H9 (cell line): ENCODE measurements at regions not wholly inside any gene's neighbourhood (a gene's known extent, or its start where the extent isn't known, plus 50 kb on each side); places are given as distances from the start of the nearest gene placed in this dataset.

Source experiments
- DNase-seq: peaks from one replicate; pipeline ENCODE4 v3.0.0-alpha.2; 2017
- H2AFZ ChIP-seq: one replicate; pipeline ENCODE4 v1.6.1; 2013; ENCODE audit warnings: mild to moderate bottlenecking, low read length, control low read depth, moderate library complexity
- H2AK5ac ChIP-seq: 2 replicates; pipeline ENCODE4 v1.6.1; 2013; ENCODE audit warnings: low read length, control low read depth, mixed read lengths; ENCODE audit not compliant: insufficient read length
- H2BK120ac ChIP-seq: one replicate; pipeline ENCODE4 v1.6.1; 2013; ENCODE audit warnings: low read depth, mild to moderate bottlenecking, low read length, control low read depth, inconsistent platforms; ENCODE audit not compliant: poor library complexity, severe bottlenecking
- H2BK12ac ChIP-seq: 2 replicates; pipeline ENCODE4 v1.6.1; 2013; ENCODE audit warnings: low read length, control low read depth, mixed read lengths, low read depth; ENCODE audit not compliant: insufficient read length
- H2BK15ac ChIP-seq: 2 replicates; pipeline ENCODE4 v1.6.1; 2013; ENCODE audit warnings: low read depth, low read length, control low read depth
- H2BK20ac ChIP-seq: one replicate; pipeline ENCODE4 v1.6.1; 2013; ENCODE audit warnings: low read depth, mild to moderate bottlenecking, low read length, control low read depth, inconsistent platforms; ENCODE audit not compliant: poor library complexity, severe bottlenecking
- H2BK5ac ChIP-seq: 2 replicates; pipeline ENCODE4 v1.6.1; 2013; ENCODE audit warnings: low read length, control low read depth, mixed read lengths; ENCODE audit not compliant: insufficient read length
- H3K14ac ChIP-seq: 2 replicates; pipeline ENCODE4 v1.6.1; 2013; ENCODE audit warnings: low read length, control low read depth; ENCODE audit not compliant: insufficient read depth
- H3K18ac ChIP-seq: 2 replicates; pipeline ENCODE4 v1.6.1; 2013; ENCODE audit warnings: low read depth, mild to moderate bottlenecking, mixed read lengths, low read length, control low read depth; ENCODE audit not compliant: insufficient read length
- H3K23ac ChIP-seq: 2 replicates; pipeline ENCODE4 v1.6.1; 2013; ENCODE audit warnings: low read length, control low read depth, mixed read lengths, low read depth; ENCODE audit not compliant: insufficient read length
- H3K23me2 ChIP-seq: 2 replicates; pipeline ENCODE4 v1.6.1; 2013; ENCODE audit warnings: low read depth, mild to moderate bottlenecking, mixed read lengths, low read length, control low read depth; ENCODE audit not compliant: insufficient read length, poor library complexity, severe bottlenecking
- H3K27ac ChIP-seq: 2 replicates; pipeline ENCODE4 v1.5.1; 2013; ENCODE audit warnings: low read length, control low read depth, mixed read lengths, low read depth; ENCODE audit not compliant: insufficient read length
- H3K27me3 ChIP-seq: 2 replicates; pipeline ENCODE4 v1.6.1; 2013; ENCODE audit warnings: low read length, control low read depth, inconsistent platforms; ENCODE audit not compliant: insufficient read depth
- H3K4ac ChIP-seq: 2 replicates; pipeline ENCODE4 v1.6.1; 2013; ENCODE audit warnings: low read depth, mild to moderate bottlenecking, control low read depth, inconsistent platforms, low read length, moderate library complexity
- H3K4me1 ChIP-seq: 2 replicates; pipeline ENCODE4 v1.6.1; 2013; ENCODE audit warnings: low read length, control low read depth, inconsistent platforms; ENCODE audit not compliant: insufficient read depth
- H3K4me2 ChIP-seq: 2 replicates; pipeline ENCODE4 v1.6.1; 2013; ENCODE audit warnings: low read length, control low read depth, mixed read lengths; ENCODE audit not compliant: insufficient read length, insufficient read depth
- H3K56ac ChIP-seq: 2 replicates; pipeline ENCODE4 v1.6.1; 2013; ENCODE audit warnings: low read depth, mild to moderate bottlenecking, mixed read lengths, low read length, control low read depth; ENCODE audit not compliant: insufficient read length
- H3K79me1 ChIP-seq: 2 replicates; pipeline ENCODE4 v1.6.1; 2013; ENCODE audit warnings: low read depth, mild to moderate bottlenecking, moderate library complexity, low read length, control low read depth, inconsistent platforms; ENCODE audit not compliant: insufficient read depth, poor library complexity, severe bottlenecking
- H3K79me2 ChIP-seq: 2 replicates; pipeline ENCODE4 v1.6.1; 2013; ENCODE audit warnings: low read length, control low read depth, inconsistent platforms; ENCODE audit not compliant: insufficient read depth
- H3K9ac ChIP-seq: 2 replicates; pipeline ENCODE4 v1.6.1; 2013; ENCODE audit warnings: low read length, control low read depth, mixed read lengths; ENCODE audit not compliant: insufficient read length; ENCODE audit errors: extremely low read depth
- H3K9me3 ChIP-seq: one replicate; pipeline ENCODE4 v1.6.1; 2013; ENCODE audit warnings: low read depth, low read length, inconsistent platforms; ENCODE audit not compliant: control insufficient read depth
- H3T11ph ChIP-seq: one replicate; pipeline ENCODE4 v1.6.1; 2013; ENCODE audit warnings: mild to moderate bottlenecking, low read length, control low read depth, inconsistent platforms
- H4K20me1 ChIP-seq: one replicate; pipeline ENCODE4 v1.6.1; 2013; ENCODE audit not compliant: control insufficient read depth, insufficient read length, insufficient read depth
- H4K5ac ChIP-seq: 2 replicates; pipeline ENCODE4 v1.6.1; 2013; ENCODE audit warnings: low read depth, mild to moderate bottlenecking, mixed read lengths, low read length, control low read depth; ENCODE audit not compliant: insufficient read length
- H4K8ac ChIP-seq: replicated peaks from 2 replicates; pipeline ENCODE4 v1.6.1; 2013; ENCODE audit warnings: low read length, control low read depth, mixed read lengths, low read depth; ENCODE audit not compliant: insufficient read length
- H4K91ac ChIP-seq: 2 replicates; pipeline ENCODE4 v1.6.1; 2013; ENCODE audit warnings: low read depth, mild to moderate bottlenecking, moderate library complexity, mixed read lengths, low read length, control low read depth; ENCODE audit not compliant: insufficient read length
- H3K27ac Mint-ChIP-seq, 3 experiments: 2 replicates in 2 of 3; 3 replicates in 1 of 3; pipeline ENCODE4 v1.8.0; 2020 to 2021; ENCODE audit warnings: mixed read lengths in 3 of 3, mild to moderate bottlenecking in 1 of 3, moderate library complexity in 1 of 3
- H3K27me3 Mint-ChIP-seq: 2 replicates; pipeline ENCODE4 v1.8.0; 2021; ENCODE audit warnings: low read depth, mild to moderate bottlenecking, moderate library complexity, mixed read lengths
- H3K36me3 Mint-ChIP-seq, 3 experiments: 2 replicates in 2 of 3; 3 replicates in 1 of 3; pipeline ENCODE4 v1.8.0; 2020 to 2021; ENCODE audit warnings: low read depth in 3 of 3, mixed read lengths in 3 of 3; ENCODE audit not compliant: insufficient read depth in 1 of 3
- H3K4me1 Mint-ChIP-seq, 2 experiments: 2 replicates each; pipeline ENCODE4 v1.8.0; 2020; ENCODE audit warnings: mixed read lengths in 2 of 2
- H3K4me3 Mint-ChIP-seq, 2 experiments: 2 replicates in 1 of 2; 3 replicates in 1 of 2; pipeline ENCODE4 v1.8.0; 2020 to 2021; ENCODE audit warnings: mild to moderate bottlenecking in 2 of 2, mixed read lengths in 2 of 2, moderate library complexity in 1 of 2
- H3K9me3 Mint-ChIP-seq, 2 experiments: 2 replicates in 1 of 2; 3 replicates in 1 of 2; pipeline ENCODE4 v1.8.0; 2020; ENCODE audit warnings: mild to moderate bottlenecking in 2 of 2, mixed read lengths in 2 of 2, moderate library complexity in 1 of 2
- WGBS: extraction: QIAGEN DNeasy Blood & Tissue Kit; methylation state at CpG from one replicate; pipeline ENCODE4 v1.1.7; 2013; ENCODE audit warnings: missing lambda C conversion rate, low lambda C conversion rate, mixed read lengths; ENCODE audit not compliant: insufficient read length; ENCODE audit errors: extremely low coverage; 5-methylcytosine and 5-hydroxymethylcytosine counted together
- TF ChIP-seq, protein P1 (sequence below): fragments of 200-600 bp; sonication (generic); conservative IDR thresholded peaks from 3 replicates; pipeline ENCODE4 v1.8.0; 2021; ENCODE audit warnings: antibody characterized with exemption, mild to moderate bottlenecking

DNA sequence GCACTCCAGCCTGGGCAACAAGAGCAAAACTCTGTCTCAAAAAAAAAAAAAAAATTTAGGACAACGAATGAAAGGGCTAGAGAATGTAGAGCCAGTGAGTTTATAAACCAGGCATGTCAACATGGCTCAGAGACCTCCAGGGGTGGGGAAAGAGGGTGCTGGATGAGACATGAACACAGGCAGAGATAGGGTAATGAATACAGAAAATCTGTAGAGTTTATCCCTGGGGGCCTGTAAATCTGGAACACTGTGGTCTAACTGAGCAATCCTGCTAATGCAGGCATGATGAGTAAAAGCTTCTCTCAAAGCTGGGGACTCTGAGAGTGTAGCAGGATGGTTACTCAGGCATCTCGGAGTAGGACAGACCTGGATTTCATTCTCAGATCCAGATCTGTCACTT, 59.2 kb upstream of the IGFBP2 start:
- H3K4ac ChIP-seq = no peak overlapping the region
- Mint-ChIP-seq H3K36me3 (peaks cover 4 to 10% (median 5%) of the 10 kb centered on the region in 3 experiments), H3K4me3 (no peak overlapping the region), H3K27ac (no peak overlapping the region), H3K4me1 (peaks cover 12 to 13% of the 10 kb centered on the region in 2 experiments), H3K27me3 (peaks cover 2% of the 10 kb centered on the region; the same call in 1 of the 2 replicates), H3K9me3 (peaks cover 9 to 11% of the 10 kb centered on the region in 2 experiments)
- H2BK120ac ChIP-seq = no peak overlapping the region
- no peaks in the 10 kb centered on the region; the same call in 1 of the 2 replicates for H3K4me1 ChIP-seq
- H2BK20ac ChIP-seq = no peak overlapping the region
- H3K18ac ChIP-seq = no peak overlapping the region
- DNase-seq = no peak
- no peak overlapping the region for H3T11ph ChIP-seq
- no peak overlapping the region for H3K9ac ChIP-seq
- no peaks in the 10 kb centered on the region for H3K27me3 ChIP-seq
- H2BK12ac ChIP-seq = no peak overlapping the region
- no peaks in the 10 kb centered on the region for H3K23me2 ChIP-seq
- H2AFZ ChIP-seq = no peak overlapping the region
- H3K9me3 ChIP-seq = no peaks in the 10 kb centered on the region
- H4K91ac ChIP-seq = no peak overlapping the region
- no peaks in the 10 kb centered on the region for H3K79me2 ChIP-seq
- no peak overlapping the region for H3K4me2 ChIP-seq
- no peak overlapping the region for H3K23ac ChIP-seq
- no peak overlapping the region for H4K5ac ChIP-seq
- no peak overlapping the region for H3K14ac ChIP-seq
- no peak overlapping the region for H2BK5ac ChIP-seq
- H4K8ac ChIP-seq = no peak overlapping the region
- H3K56ac ChIP-seq = no peak overlapping the region
- no peaks in the 10 kb centered on the region for H3K79me1 ChIP-seq
- no peak overlapping the region for H3K27ac ChIP-seq
- TF ChIP-seq, protein P1, sequence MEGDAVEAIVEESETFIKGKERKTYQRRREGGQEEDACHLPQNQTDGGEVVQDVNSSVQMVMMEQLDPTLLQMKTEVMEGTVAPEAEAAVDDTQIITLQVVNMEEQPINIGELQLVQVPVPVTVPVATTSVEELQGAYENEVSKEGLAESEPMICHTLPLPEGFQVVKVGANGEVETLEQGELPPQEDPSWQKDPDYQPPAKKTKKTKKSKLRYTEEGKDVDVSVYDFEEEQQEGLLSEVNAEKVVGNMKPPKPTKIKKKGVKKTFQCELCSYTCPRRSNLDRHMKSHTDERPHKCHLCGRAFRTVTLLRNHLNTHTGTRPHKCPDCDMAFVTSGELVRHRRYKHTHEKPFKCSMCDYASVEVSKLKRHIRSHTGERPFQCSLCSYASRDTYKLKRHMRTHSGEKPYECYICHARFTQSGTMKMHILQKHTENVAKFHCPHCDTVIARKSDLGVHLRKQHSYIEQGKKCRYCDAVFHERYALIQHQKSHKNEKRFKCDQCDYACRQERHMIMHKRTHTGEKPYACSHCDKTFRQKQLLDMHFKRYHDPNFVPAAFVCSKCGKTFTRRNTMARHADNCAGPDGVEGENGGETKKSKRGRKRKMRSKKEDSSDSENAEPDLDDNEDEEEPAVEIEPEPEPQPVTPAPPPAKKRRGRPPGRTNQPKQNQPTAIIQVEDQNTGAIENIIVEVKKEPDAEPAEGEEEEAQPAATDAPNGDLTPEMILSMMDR = no peak
- H2AK5ac ChIP-seq = no peak overlapping the region
- no CpG with 5 or more reads among the region's 2 CpGs for WGBS
- no peak overlapping the region for H2BK15ac ChIP-seq
- H4K20me1 ChIP-seq = no peaks in the 10 kb centered on the region
